ENCODE measurements at regions not wholly inside any gene's neighbourhood (a gene's known extent, or its start where the extent isn't known, plus 50 kb on each side); places are given as distances from the start of the nearest gene placed in this dataset.

GRCh38 chr11:105202422-105202821, 62.9 kb upstream of the CARD18 start:
- TF ChIP-seq GATA2 (IDR thresholded peaks at IDR 0.05; ENCODE audit: low read depth, low read length): no peak
- no peak for TF ChIP-seq GATA3 (IDR thresholded peaks at IDR 0.05; ENCODE audit: low read depth, low read length)
